Keratinocyte (primary cell): ENCODE measurements at regions not wholly inside any gene's neighbourhood (a gene's known extent, or its start where the extent isn't known, plus 50 kb on each side); places are given as distances from the start of the nearest gene placed in this dataset.

Source experiments
- EZH2 ChIP-seq: IDR thresholded peaks from one replicate; pipeline ENCODE4 v1.6.1; 2012; ENCODE audit warnings: inconsistent platforms, mild to moderate bottlenecking, low read length, moderate library complexity
- TF ChIP-seq, protein P1 (sequence below), 3 experiments: IDR thresholded peaks in 1 of 3; conservative IDR thresholded peaks in 1 of 3; optimal IDR thresholded peaks in 1 of 3; 2 replicates in 2 of 3; 3 replicates in 1 of 3; pipeline versions ENCODE3 to v1.5.1; 2011; ENCODE audit warnings: low read length in 3 of 3, mild to moderate bottlenecking in 3 of 3, moderate library complexity in 2 of 3, control low read depth in 1 of 3, inconsistent platforms in 1 of 3; ENCODE audit not compliant: insufficient read depth in 2 of 3; ENCODE audit errors: extremely low read depth in 1 of 3

DNA sequence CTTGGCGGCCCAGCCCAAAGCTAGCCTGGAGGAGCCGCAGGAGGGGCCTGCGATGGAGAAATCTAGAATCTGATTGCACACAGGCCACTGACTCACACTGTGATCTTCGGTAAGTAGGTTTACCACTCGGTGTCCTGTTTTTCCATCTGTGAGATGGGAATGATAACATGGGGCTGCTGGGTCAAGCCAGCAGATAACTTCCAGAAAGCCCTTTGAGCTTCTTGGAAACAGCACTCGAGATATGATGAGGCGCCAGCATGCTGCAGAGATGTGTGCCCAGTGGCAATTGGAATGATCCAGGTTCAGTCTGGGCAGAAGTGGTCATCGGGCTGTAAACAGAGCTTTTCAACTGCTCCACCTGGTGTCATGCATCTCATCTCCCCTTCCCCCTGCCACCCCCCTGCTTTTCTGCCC lies 771.3 kb upstream of the TBX3 start:
- TF ChIP-seq, protein P1, sequence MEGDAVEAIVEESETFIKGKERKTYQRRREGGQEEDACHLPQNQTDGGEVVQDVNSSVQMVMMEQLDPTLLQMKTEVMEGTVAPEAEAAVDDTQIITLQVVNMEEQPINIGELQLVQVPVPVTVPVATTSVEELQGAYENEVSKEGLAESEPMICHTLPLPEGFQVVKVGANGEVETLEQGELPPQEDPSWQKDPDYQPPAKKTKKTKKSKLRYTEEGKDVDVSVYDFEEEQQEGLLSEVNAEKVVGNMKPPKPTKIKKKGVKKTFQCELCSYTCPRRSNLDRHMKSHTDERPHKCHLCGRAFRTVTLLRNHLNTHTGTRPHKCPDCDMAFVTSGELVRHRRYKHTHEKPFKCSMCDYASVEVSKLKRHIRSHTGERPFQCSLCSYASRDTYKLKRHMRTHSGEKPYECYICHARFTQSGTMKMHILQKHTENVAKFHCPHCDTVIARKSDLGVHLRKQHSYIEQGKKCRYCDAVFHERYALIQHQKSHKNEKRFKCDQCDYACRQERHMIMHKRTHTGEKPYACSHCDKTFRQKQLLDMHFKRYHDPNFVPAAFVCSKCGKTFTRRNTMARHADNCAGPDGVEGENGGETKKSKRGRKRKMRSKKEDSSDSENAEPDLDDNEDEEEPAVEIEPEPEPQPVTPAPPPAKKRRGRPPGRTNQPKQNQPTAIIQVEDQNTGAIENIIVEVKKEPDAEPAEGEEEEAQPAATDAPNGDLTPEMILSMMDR (optimal IDR thresholded peaks at IDR 0.05 in 1 of 3, IDR thresholded peaks at IDR 0.05 in 1 of 3, conservative IDR thresholded peaks at IDR 0.05 in 1 of 3; ENCODE audit: extremely low read depth in 1 of 3, insufficient read depth in 2 of 3, low read length in 3 of 3) = no peak
- TF ChIP-seq EZH2 = no peak
